Cerebellar cortex (tissue), 1 donor: ENCODE measurements at regions not wholly inside any gene's neighbourhood (a gene's known extent, or its start where the extent isn't known, plus 50 kb on each side); places are given as distances from the start of the nearest gene placed in this dataset.

Experiments used
- DNase-seq: peaks from one replicate; pipeline ENCODE4 v3.0.0-alpha.2; 2015; ENCODE audit warnings: low spot score

DNA sequence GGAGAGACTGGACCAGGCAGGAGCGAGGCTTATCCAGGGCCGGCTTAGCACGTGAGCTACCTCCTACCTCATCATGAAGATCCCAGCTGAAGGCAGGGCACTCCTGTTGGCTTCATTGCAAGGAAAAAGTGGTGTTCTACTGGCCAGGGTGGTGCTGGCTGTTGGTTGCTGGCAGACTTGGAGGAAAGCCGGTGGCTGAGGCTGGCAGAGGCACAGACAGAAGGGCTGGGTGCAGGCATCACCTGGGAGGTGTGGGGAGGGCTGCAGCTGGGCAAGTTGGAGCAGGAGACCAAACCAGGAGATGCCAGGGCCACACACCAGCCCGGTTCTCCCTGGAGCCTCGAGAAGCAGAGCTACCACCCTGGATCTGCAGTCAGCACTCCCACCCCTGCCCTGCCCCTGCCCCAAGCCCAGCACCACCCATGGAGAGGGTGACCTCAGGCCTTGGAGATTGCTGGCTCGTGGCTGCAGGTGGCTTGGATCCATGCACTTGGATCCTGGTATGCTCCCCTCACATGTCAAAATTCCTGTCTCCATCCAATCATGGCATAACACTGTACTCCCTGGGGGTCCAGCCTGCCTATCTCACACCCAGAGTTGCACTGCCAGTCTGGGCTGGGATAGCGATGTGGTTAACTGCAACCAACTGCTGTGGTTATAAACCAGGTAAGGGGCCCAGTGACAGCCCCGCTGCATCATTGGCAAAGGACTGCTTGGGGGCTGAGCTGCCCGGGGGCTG is 49.7 kb downstream of the GLI2 start:
- no peak for DNase-seq

DNA sequence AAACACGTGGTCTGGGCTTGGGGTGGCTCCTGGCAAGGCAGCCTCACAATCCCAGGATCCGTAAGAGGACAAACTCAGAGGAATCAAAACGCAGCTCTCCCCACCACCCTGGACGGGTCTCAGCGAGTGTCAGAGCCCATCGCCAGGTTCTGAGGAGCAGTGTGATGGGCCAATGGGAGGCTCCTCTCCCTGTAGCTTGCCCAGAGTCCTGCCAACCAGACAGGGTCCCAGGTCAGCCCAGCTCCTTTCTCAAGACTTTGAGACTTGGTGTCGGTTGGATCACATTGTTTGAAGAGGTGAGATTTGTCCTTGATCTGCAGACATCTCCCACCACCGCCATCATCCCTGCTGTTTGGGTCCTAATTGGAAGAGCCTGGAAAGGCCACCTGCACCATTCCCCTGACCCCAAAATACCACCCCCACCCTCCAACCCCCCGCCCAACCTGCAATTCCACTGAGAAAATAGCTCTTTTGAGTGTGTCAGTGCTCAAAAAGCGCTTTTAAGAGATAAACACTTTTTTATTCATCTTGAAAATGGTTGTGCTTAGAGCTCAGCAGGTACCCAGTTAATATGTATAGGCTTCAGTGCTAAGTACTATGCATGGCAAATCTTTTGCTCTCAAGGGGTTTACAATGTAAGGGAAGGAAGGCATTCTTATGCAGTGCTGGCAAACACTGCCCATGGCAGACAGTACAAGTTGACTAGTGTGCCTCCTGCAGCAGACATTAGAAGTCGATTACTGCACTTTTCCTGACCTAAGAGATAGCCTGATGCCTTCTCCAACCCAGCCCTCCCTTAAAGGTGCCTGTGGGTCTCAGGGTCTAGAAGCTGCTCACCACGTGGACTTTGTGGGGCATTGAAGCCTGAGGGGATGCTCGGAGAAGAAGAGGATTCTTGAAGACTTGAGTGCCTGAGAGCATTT is 50.6 kb downstream of the GLI2 start:
- DNase-seq = no peak

GRCh38 chr2:120787111-120787821 is 51.6 kb downstream of the GLI2 start:
- no peak for DNase-seq

DNA sequence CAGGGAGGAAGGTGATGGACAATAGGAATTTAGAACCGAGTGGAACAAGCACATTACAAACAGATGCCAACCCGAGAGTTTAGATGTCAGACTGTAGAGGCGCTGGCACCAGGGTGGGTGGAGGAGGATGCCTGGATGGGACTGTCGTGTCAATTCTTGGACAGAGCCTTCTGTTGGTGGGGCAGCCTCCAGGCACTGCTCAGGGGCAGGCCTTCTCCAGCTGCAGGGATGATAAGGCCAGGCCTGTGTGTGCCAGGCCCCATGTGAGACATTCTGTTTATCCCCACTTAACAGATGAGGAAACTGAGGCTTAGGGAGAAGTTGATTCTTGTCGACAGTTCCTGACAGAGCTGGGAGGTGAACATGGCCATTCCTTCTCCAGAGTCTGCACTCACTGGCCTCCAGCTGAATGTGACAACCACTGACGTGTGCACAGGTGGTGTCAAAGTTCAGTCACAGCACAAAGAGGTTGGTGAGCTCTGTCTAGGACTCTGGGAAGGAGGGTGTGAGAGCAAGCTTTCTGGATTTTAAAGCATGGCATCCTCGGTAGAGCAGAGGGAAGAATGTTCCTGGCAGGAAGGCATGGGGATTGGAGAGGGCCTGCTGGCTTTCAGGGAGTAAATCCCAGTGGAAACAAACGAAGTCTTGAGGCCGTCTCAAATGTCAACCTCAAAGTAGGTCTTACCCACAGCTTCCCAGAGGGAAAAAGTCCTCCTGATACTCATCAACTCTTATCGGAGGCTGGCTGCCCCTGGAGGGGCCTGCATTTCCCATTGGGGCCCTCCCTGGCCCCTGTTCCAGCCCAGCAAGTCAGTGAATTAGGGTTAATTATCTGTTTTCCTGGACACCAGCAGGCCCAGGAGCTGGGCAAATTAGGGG is 52.4 kb downstream of the GLI2 start:
- no peak for DNase-seq

DNA sequence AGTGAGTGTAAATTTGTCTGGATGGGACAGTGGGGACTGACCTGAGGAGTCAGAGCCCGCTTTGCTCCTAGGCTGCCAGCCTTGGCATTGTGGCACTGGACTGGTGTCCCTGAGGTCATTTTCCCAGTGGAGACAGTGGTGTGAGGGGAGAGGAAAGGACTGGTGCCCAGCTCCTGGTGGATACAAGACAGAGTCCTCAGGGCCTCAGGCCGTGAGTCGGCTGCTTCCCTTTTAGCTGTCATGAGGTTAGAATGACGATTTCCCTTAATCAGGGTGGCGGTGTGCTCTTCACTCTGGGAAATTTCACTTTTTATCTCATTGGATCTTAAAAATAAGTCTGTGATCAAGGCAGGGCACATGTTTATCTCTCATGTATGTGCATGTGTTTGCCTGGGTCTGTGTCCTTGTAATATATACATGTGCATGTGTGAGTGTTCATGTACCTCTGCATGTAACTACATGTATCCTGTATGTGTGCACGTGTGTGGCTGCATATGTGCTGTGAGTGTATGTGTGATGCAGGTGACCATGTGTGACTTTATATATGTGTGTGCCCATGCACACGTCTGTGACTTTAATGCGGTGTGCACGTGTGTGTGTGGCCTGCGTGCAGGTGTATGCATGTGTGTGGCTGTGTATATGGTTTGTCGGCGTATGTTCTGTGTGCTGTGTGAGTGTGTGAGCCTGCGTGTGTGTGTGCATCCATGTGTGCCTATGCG is 55.7 kb downstream of the GLI2 start:
- no peak for DNase-seq

DNA sequence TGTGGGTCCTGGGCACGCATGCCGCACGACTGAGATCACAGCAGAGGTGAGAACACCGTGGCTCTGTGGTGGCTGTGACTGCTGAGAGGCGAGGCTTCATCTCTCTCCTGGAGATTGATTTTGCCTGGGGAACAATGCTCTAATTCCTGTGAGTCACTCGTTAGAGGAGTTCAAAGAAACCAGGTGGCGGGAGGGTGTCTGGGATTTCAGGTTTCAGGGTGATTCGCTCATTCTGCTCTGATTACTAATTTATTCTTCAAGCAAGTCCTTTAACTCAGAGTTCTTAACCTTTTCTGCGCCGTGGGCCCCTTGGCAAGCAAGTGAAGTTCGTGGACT is 56.3 kb downstream of the GLI2 start:
- DNase-seq = no peak

GRCh38 chr2:120793682-120794403 is 58.2 kb downstream of the GLI2 start:
- no peak for DNase-seq

GRCh38 chr2:120794716-120795115 is 59.0 kb downstream of the GLI2 start:
- no peak for DNase-seq

DNA sequence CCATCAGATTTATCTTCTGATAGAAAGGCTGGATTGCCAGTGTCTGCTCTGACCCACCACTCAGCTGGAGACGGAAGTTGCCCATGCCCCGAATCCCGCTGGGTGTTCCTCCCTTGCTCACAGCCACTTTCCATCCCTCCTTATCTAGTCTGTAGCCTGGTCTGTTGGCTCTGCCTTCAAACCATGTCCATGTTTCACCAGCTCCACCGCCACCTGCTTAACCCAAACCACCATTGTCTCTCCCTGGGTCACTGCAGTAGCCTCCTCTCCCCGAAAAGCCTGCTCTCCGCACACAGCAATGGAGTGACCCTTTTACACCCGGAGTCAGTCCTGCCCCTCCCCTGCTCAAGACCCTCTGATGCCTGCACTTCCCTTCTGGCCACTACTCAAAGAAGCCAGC is 60.4 kb downstream of the GLI2 start:
- DNase-seq = no peak

DNA sequence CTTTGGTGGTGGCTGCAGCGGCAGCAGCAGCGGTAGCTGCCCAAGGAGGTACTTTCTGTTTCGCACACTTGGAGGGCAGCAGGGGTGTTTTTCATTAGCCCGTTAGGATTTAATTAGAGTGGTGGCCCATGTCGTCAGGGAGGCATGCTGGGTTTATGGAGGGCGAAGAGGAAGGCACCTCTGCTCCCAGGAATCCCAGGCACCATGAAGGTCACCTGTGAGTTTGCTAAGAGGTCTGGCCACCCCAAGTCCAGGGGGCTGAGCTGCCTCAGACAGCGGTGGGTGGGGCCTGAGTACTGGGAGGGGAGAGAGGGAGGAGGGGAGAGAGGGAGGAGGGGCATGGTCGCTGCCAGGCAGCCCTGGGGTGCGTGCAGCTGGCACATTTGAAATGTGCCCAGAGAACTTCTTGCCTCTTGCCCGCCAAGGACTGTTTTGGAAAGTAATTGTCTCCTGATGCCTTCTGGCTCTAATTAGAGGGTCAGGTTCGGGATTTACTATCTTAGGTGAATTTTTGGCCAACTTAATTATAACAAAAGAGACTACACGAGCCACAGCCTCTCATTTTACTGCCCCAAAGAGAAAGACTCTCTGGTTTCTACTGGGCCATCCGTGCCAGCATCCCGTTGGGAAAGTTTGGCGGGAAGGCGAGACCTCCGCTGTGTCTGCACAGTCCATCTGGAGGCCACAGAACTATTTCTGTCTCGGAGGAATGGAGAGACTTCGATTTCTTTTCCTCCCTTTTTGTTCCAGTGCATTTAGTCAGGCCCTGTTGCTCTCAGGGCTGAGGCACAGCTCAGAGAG is 62.0 kb downstream of the GLI2 start:
- DNase-seq = peak; percentile 83

DNA sequence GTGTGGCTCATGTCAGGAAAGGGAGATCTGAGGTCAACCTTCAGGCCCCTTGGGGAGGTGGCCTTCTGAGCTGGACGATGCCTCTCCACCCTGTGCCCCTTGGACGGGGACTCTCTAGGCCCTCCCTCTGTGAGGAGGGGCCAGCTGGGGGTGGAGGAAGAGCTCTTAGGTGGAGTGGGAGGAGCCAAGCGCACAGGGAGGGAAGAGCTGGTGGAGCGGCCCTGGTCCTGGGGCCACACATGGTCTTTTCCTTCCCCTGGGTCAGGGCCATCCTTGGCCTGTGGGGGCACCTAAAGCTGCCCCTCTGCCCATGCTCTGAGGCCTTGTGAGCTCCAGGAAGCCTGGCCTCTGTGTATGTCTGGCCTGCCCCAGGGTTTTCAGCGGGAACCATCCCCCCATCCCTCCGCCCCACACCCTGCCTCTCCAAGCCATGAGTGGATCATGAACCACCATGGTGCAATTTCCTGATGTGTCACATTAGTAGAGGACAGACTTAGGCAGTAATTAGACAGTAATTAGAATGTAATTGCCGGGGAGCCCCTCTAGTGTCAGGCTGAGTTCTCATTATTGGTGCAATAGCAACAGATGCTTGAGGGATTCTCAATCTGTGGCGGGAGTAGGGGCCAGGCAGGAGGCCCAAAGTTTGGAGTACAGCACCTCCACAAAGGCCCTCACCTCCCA is 63.0 kb downstream of the GLI2 start:
- no peak for DNase-seq

DNA sequence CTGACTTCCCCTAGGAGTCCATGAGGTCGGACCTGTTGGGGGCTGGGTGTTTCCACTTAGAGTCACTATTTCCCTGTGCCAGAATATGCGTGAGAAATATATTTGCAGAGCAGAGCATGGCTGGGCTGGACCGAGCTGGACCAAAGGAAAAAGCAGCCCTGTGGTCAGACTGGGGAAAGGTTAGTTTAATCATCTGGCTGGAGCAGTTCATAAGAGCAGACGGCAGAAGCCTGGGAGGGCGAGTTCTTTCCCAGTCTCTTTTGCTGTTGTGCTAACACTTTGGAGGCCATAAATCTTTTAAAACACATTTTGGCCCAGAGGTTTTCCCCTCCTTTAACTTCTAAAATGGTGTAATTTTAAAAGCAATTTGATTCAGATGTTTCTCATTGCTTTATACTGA is 66.5 kb downstream of the GLI2 start:
- DNase-seq = no peak

DNA sequence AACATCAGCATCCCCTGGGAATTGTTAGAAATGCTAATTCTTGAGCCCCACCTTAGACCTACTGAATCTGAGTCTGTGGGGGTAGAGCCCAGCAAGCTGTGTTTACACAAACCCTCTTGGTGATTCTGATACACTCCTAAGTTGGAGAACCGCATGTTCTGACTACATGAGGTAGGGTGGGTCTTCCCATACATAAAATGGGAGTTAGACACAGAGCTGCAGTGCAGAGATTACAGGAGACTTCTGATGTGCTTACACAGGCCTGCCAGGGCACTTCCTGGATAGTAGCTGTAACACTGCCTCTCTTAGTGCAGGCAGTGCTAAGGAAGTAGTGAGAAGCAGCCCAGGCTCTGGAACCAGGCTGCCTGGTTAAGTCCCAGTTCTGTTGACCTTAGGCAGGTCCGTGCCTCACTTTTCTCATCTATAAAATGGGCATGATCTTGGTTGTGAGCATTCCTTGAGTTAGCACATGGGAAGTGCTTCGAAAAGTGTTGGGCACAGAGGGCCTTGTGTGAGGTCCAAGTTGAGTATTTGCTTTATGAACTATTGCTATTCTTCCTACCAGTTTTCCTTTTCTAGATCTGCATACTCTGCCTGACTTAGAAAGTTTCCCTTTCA is 67.3 kb downstream of the GLI2 start:
- no peak for DNase-seq

GRCh38 chr2:120803764-120804335 is 68.2 kb downstream of the GLI2 start:
- DNase-seq = no peak

- no peak for DNase-seq
Measured at GRCh38 chr2:120804459-120804858, 68.8 kb downstream of the GLI2 start.

- DNase-seq = no peak
Measured at GRCh38 chr2:120805011-120805410, 69.3 kb downstream of the GLI2 start.

- DNase-seq = no peak
Measured at GRCh38 chr2:120805602-120806001, 69.9 kb downstream of the GLI2 start.

GRCh38 chr2:120807751-120808150 is 72.1 kb downstream of the GLI2 start:
- no peak for DNase-seq
